Naive B cell (primary cell): ENCODE measurements at regions not wholly inside any gene's neighbourhood (a gene's known extent, or its start where the extent isn't known, plus 50 kb on each side); places are given as distances from the start of the nearest gene placed in this dataset.
"Not testable (repeated sequence)": the region's sequence is repeated elsewhere in the genome, so short reads cannot be mapped to it uniquely, and the experiment has no call there.

Experiments used
- ATAC-seq, 2 donors: fragments of 150-1000 bp; cut with Tn5 transposase; 2 replicates each; pipeline ENCODE4 v1.10.0; 2021; ENCODE audit warnings: low read depth in 2 of 2, mild to moderate bottlenecking in 2 of 2, moderate library complexity in 2 of 2
- DNase-seq: peaks from one replicate; pipeline ENCODE4 v3.0.0; 2022
- H3K27ac Mint-ChIP-seq, 6 donors: one replicate each; pipeline ENCODE4 v1.8.0; 2020 to 2022; ENCODE audit warnings: mild to moderate bottlenecking in 6 of 6, mixed read lengths in 6 of 6, moderate library complexity in 5 of 6, inconsistent platforms in 2 of 6
- H3K27me3 Mint-ChIP-seq, 3 donors: one replicate each; pipeline ENCODE4 v1.8.0; 2021 to 2022; ENCODE audit warnings: mixed read lengths in 3 of 3, mild to moderate bottlenecking in 1 of 3
- H3K36me3 Mint-ChIP-seq, 2 donors: one replicate each; pipeline ENCODE4 v1.8.0; 2020 to 2022; ENCODE audit warnings: mixed read lengths in 2 of 2, inconsistent platforms in 1 of 2, mild to moderate bottlenecking in 1 of 2
- H3K4me1 Mint-ChIP-seq, 3 donors: one replicate each; pipeline ENCODE4 v1.8.0; 2020 to 2022; ENCODE audit warnings: mixed read lengths in 3 of 3, inconsistent platforms in 1 of 3, mild to moderate bottlenecking in 1 of 3, moderate library complexity in 1 of 3
- H3K4me3 Mint-ChIP-seq, 8 donors: one replicate each; pipeline ENCODE4 v1.8.0; 2020 to 2022; ENCODE audit warnings: mild to moderate bottlenecking in 8 of 8, mixed read lengths in 8 of 8, moderate library complexity in 8 of 8, inconsistent platforms in 2 of 8
- H3K9me3 Mint-ChIP-seq, 7 donors: one replicate each; pipeline ENCODE4 v1.8.0; 2020 to 2022; ENCODE audit warnings: mixed read lengths in 7 of 7, mild to moderate bottlenecking in 5 of 7, inconsistent platforms in 2 of 7, moderate library complexity in 1 of 7

- ATAC-seq (no peak), DNase-seq (no peak)
- no peaks in the 10 kb centered on the region for H3K4me1 Mint-ChIP-seq
- H3K9me3 Mint-ChIP-seq: peaks cover 0 to 6% (median 4%) of the 10 kb centered on the region in 7 donors
- H3K36me3 Mint-ChIP-seq: no peaks in the 10 kb centered on the region
- H3K27me3 Mint-ChIP-seq: no peaks in the 10 kb centered on the region
- H3K27ac Mint-ChIP-seq: no peak overlapping the region
- no peak overlapping the region for H3K4me3 Mint-ChIP-seq
Observed at GRCh38 chr2:156763174-156763573, 327.0 kb downstream of the GPD2 start.

GRCh38 chr2:156765043-156765442 lies 328.9 kb downstream of the GPD2 start:
- no peaks in the 10 kb centered on the region for H3K4me1 Mint-ChIP-seq
- DNase-seq: no peak
- H3K27me3 Mint-ChIP-seq: no peaks in the 10 kb centered on the region
- H3K9me3 Mint-ChIP-seq: peaks cover 2 to 21% (median 7%) of the 10 kb centered on the region in 7 donors
- peaks cover 0 to 8% of the 10 kb centered on the region in 2 donors for H3K36me3 Mint-ChIP-seq
- no peak overlapping the region for H3K4me3 Mint-ChIP-seq
- no peak for ATAC-seq
- no peak overlapping the region for H3K27ac Mint-ChIP-seq

- no peaks in the 10 kb centered on the region for H3K27me3 Mint-ChIP-seq
- no peak for ATAC-seq
- no peak for DNase-seq
- H3K27ac Mint-ChIP-seq: no peak overlapping the region
- no peak overlapping the region for H3K4me3 Mint-ChIP-seq
- H3K4me1 Mint-ChIP-seq: no peaks in the 10 kb centered on the region
- peaks cover 0 to 8% of the 10 kb centered on the region in 2 donors for H3K36me3 Mint-ChIP-seq
- peaks cover 2 to 25% (median 10%) of the 10 kb centered on the region in 7 donors for H3K9me3 Mint-ChIP-seq
Observed at GRCh38 chr2:156765450-156765849, 329.3 kb downstream of the GPD2 start.

- Mint-ChIP-seq H3K36me3 (peaks cover 0 to 8% of the 10 kb centered on the region in 2 donors), H3K27me3 (no peaks in the 10 kb centered on the region), H3K4me1 (no peaks in the 10 kb centered on the region), H3K27ac (no peak overlapping the region), H3K4me3 (no peak overlapping the region), H3K9me3 (peaks cover 3 to 31% (median 8%) of the 10 kb centered on the region in 7 donors)
- no peak for ATAC-seq
- DNase-seq: no peak
Observed at GRCh38 chr2:156769802-156770201, 333.6 kb downstream of the GPD2 start.

- H3K4me3 Mint-ChIP-seq: no peak overlapping the region
- ATAC-seq: no peak
- DNase-seq: no peak
- no peaks in the 10 kb centered on the region for H3K36me3 Mint-ChIP-seq
- H3K27me3 Mint-ChIP-seq: no peaks in the 10 kb centered on the region
- H3K27ac Mint-ChIP-seq: no peak overlapping the region
- H3K4me1 Mint-ChIP-seq: no peaks in the 10 kb centered on the region
- peaks cover 0 to 3% (median 0%) of the 10 kb centered on the region in 7 donors for H3K9me3 Mint-ChIP-seq
Observed at GRCh38 chr2:156778916-156779315, 342.7 kb downstream of the GPD2 start.

- Mint-ChIP-seq H3K36me3 (no peaks in the 10 kb centered on the region), H3K4me3 (no peak overlapping the region), H3K9me3 (peaks cover 0 to 3% (median 0%) of the 10 kb centered on the region in 7 donors), H3K27ac (no peak overlapping the region), H3K4me1 (no peaks in the 10 kb centered on the region), H3K27me3 (no peaks in the 10 kb centered on the region)
- ATAC-seq (no peak), DNase-seq (no peak)
Observed at GRCh38 chr2:156779416-156780120, 343.4 kb downstream of the GPD2 start.

GRCh38 chr2:156781677-156782076 lies 345.5 kb downstream of the GPD2 start:
- ATAC-seq, H3K4me3 Mint-ChIP-seq, DNase-seq, H3K36me3 Mint-ChIP-seq, H3K27me3 Mint-ChIP-seq, H3K9me3 Mint-ChIP-seq, H3K4me1 Mint-ChIP-seq, H3K27ac Mint-ChIP-seq: not testable (repeated sequence)

- no peaks in the 10 kb centered on the region for H3K36me3 Mint-ChIP-seq
- ATAC-seq (no peak), DNase-seq (no peak)
- H3K9me3 Mint-ChIP-seq: peaks cover 0 to 8% (median 0%) of the 10 kb centered on the region in 7 donors
- H3K4me3 Mint-ChIP-seq: no peak overlapping the region
- no peaks in the 10 kb centered on the region for H3K27me3 Mint-ChIP-seq
- no peak overlapping the region for H3K27ac Mint-ChIP-seq
- no peaks in the 10 kb centered on the region for H3K4me1 Mint-ChIP-seq
Observed at GRCh38 chr2:156784020-156784701, 348.0 kb downstream of the GPD2 start.

- no peak overlapping the region for H3K4me3 Mint-ChIP-seq
- no peaks in the 10 kb centered on the region for H3K36me3 Mint-ChIP-seq
- H3K4me1 Mint-ChIP-seq: no peaks in the 10 kb centered on the region
- DNase-seq (no peak), ATAC-seq (no peak)
- H3K9me3 Mint-ChIP-seq: peaks cover 0 to 14% (median 0%) of the 10 kb centered on the region in 7 donors
- no peak overlapping the region for H3K27ac Mint-ChIP-seq
- H3K27me3 Mint-ChIP-seq: no peaks in the 10 kb centered on the region
Observed at GRCh38 chr2:156787517-156787916, 351.3 kb downstream of the GPD2 start.

- Mint-ChIP-seq H3K4me1 (no peaks in the 10 kb centered on the region), H3K36me3 (no peaks in the 10 kb centered on the region), H3K27ac (no peak overlapping the region), H3K27me3 (no peaks in the 10 kb centered on the region), H3K4me3 (no peak overlapping the region), H3K9me3 (peaks cover 0 to 14% (median 0%) of the 10 kb centered on the region in 7 donors)
- DNase-seq: no peak
- no peak for ATAC-seq
Observed at GRCh38 chr2:156790343-156791037, 354.3 kb downstream of the GPD2 start.

- Mint-ChIP-seq H3K36me3 (no peaks in the 10 kb centered on the region), H3K4me1 (no peaks in the 10 kb centered on the region), H3K27ac (no peak overlapping the region), H3K27me3 (no peaks in the 10 kb centered on the region), H3K4me3 (no peak overlapping the region), H3K9me3 (peaks cover 0 to 6% (median 0%) of the 10 kb centered on the region in 7 donors)
- no peak for DNase-seq
- no peak for ATAC-seq
Observed at GRCh38 chr2:156792242-156792840, 356.2 kb downstream of the GPD2 start.

- ATAC-seq: no peak
- Mint-ChIP-seq H3K27ac (no peak overlapping the region), H3K27me3 (no peaks in the 10 kb centered on the region), H3K4me3 (no peak overlapping the region), H3K36me3 (no peaks in the 10 kb centered on the region), H3K9me3 (no peaks in the 10 kb centered on the region), H3K4me1 (no peaks in the 10 kb centered on the region)
- no peak for DNase-seq
Observed at GRCh38 chr2:156797832-156798231, 361.7 kb downstream of the GPD2 start.

GRCh38 chr2:156800065-156800653 lies 364.0 kb downstream of the GPD2 start:
- Mint-ChIP-seq H3K9me3 (peaks cover 0 to 2% (median 0%) of the 10 kb centered on the region in 7 donors), H3K36me3 (no peaks in the 10 kb centered on the region), H3K27ac (no peak overlapping the region), H3K4me3 (no peak overlapping the region), H3K27me3 (peaks cover 0 to 5% (median 3%) of the 10 kb centered on the region in 3 donors), H3K4me1 (no peaks in the 10 kb centered on the region)
- ATAC-seq (no peak), DNase-seq (no peak)
